HG03097 (cell line): ENCODE measurements at regions not wholly inside any gene's neighbourhood (a gene's known extent, or its start where the extent isn't known, plus 50 kb on each side); places are given as distances from the start of the nearest gene placed in this dataset.
A peak's percentile ranks its signal among the peaks of the same experiment; 100 is the strongest.

ENCODE experiments used
- ATAC-seq: cut with Tn5 transposase; IDR thresholded peaks from one replicate; pipeline ENCODE4 v1.9.1; 2021; ENCODE audit not compliant: unreplicated experiment, low FRiP score

DNA sequence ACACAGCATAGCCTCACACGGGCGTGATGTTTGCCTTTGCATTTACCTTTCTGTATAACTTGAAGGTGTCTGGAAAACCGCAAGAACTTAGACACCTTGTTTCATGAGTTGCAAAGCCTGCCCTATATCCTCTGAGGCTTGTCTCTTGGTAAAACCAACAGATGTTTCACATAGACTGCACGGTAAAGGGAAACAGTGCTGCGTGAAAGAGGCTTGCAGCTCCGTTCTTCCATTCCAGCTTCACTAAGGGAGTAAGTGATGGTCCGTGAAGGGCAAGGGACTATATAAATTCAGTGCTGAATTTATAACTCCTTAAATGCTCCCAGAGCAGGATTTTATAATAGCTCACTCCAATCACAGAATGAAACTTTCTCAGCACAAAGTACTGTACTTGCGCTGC is 360.5 kb downstream of the SOX11 start:
- no peak for ATAC-seq

GRCh38 chr2:6053743-6054142 is 361.6 kb downstream of the SOX11 start:
- no peak for ATAC-seq

DNA sequence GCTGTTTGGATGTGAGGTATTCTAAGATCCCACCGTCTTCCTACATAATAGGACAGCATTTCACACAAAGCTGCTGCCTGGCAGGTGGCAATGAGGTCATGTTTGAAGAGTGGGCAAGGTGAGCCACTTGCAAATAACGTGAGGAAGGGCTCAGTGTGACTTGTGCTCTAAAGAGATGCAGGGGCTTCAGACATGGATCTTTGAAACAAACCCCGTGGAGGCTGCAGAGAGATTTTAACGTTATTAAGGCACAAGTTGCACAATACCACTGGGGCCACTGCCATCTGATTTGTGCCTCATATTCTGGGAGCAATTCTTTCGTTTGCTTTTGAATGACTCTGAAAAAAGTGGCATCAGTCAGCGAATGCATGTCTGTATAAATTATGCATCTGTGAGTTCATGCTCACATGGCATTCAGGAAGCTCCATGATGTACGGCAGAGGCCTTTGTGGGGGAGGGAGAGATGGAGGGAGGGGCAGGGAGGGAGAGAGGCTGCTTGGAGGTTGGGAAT is 362.0 kb downstream of the SOX11 start:
- no peak for ATAC-seq

DNA sequence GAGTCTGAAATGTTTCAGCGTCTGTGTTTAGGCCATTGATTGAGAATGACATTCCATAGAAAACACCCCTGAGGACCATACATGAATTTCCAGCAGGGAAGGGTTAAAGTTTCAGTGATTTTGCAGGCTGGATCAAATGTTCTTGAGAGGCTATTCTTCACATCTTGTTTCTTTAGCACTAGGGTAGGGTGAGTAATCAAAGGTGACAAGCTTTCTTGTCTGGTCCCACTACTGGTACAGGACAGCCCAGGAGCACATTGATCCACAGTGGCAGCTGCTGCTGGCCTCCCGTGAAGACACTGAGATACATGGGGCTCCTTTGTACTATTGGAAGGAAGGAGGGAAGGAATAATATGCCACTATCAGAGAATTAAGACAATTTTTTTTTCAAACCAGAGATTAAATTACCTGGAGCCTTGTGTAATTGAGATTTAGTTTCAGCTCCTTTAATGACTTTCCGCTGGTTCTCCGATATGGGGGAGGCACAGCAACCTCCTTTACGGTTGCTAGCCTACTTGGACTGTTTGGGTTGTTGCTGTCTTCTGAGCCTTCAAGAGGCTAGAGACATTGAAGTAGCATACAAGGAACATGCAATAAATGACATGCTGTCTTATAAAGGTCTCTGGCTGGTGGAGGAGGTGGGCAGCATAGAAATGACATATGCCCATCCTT is 368.9 kb downstream of the SOX11 start:
- ATAC-seq, result no peak

- ATAC-seq, result no peak
These were observed 372.6 kb downstream of the SOX11 start for GRCh38 chr2:6064757-6065156.

GRCh38 chr2:6065703-6066102 is 373.5 kb downstream of the SOX11 start:
- no peak for ATAC-seq

GRCh38 chr2:6067089-6067488 is 374.9 kb downstream of the SOX11 start:
- no peak for ATAC-seq

DNA sequence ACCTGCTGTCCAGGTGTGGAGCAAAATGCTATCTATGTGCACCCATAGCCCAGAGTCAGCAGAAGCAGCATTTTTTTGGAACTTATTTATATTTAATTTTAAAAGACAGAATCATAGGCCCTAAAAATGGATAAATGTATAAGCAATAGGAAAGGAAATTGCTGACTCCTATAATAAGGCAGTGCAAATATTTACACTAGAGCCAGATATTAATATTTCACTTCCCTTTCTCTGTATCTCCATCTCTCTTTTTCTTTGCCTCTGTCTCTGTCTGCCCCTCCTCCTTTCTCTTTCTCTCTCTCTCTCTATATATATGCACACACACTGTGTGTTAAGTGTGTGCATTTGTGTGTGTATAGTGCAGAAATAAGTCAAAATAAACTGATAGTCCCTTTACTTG is 375.6 kb downstream of the SOX11 start:
- ATAC-seq, result no peak

- no peak for ATAC-seq
These were observed 376.2 kb downstream of the SOX11 start for GRCh38 chr2:6068429-6068828.

DNA sequence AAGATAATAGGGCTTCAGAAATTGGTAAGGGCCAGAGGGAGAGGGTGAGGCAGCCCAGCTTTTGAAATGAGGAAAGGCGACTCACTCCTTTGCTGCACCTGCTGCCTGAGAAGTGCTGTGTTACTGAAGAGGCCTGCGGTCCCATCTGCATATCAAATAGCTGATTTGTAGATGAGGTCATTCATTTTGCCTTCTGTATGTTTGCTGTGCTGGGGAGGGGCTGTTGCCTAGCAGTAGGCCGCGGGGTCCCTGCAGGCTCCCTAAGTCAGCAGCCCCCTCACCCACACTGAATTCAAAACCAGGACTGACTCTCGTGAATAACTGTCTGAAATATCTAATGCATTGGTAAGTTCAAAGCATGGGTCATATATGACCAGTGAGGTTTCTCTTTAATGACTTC is 377.2 kb downstream of the SOX11 start:
- ATAC-seq, result no peak

DNA sequence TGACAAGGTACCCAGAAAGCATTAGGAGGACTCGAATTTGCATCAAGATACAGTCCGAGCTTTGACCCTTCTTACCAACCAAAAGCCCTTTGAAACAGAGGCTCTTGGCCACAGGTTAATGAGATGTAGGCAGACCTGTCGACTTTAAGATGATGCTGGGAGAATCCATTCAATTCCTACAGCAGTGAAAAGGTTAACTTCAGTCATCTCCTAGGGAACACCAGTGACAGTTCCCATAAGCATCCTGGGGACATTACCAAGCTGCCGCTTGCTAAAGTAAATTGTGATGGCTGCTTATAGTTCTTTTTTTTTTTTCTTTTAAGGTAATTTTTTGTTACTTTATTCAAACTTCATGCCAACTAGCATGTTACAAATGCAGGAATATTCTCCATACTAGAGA is 379.3 kb downstream of the SOX11 start:
- ATAC-seq, result no peak

GRCh38 chr2:6072276-6072675 is 380.1 kb downstream of the SOX11 start:
- ATAC-seq, result no peak

DNA sequence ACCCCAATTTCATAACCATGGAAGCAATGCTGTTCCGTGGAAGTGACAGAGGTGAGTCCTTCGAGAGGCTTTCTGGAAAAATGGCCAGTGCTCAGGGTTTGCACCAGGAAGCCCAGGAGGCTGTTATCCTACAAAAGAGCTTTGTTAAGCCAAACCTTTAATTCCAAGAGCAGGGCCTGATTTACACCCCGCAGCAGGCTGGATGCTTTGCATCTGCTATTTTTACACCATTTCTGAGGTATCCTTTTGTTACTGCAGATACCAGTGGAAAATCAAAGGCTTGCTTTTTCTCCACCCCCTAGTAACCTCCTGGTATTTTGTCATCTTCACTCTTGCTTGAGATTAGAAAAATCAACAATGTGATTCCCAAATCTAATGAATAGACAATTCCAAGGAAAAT is 380.6 kb downstream of the SOX11 start:
- no peak for ATAC-seq

GRCh38 chr2:6073191-6074088 is 381.3 kb downstream of the SOX11 start:
- ATAC-seq, result peak; percentile 53

DNA sequence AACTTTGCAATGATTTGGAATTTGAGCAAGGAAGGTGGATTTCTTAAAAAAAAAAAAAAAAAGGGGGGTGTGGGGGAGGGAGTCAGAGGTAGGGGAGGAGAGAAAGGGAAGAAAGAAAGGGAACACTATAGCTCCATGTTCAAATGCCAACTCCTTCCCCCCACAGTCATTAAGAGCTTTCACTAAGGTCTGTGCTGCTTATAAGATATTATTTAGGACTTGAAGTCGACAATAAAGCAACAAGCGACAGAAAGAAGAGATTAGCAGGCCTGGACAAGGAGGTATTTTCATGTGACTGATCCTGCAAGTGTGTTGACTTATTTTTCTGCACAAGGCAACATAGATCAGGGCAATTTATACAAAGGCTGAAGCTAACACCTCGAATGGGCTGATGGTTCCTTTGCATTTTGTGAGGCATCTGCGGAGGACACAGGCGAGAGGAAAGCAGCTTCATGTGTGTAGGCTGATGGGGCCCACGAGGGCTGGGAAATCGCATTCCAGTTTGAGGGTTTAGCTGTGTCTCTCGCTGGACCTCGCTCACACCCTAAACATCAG is 382.0 kb downstream of the SOX11 start:
- ATAC-seq, result no peak

DNA sequence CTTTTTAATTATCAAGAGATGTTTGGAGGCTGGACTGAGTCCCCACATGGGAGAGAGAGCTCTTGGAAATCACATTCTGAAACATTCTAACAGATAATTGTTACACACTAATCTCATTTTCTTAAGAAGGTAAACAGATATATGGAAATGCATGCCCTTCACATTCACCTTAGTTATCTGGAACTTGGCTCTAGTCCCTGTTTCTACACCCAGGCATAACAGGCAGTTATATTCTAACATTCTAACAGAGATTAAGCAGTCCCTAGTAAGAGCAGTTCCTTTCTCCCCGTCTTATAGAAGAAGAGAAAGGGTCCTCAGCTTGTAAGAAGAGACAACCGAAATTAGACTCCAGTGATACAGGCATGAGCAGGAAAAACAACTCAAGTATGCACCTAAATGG is 385.4 kb downstream of the SOX11 start:
- no peak for ATAC-seq

GRCh38 chr2:6078414-6078813 is 386.2 kb downstream of the SOX11 start:
- no peak for ATAC-seq

DNA sequence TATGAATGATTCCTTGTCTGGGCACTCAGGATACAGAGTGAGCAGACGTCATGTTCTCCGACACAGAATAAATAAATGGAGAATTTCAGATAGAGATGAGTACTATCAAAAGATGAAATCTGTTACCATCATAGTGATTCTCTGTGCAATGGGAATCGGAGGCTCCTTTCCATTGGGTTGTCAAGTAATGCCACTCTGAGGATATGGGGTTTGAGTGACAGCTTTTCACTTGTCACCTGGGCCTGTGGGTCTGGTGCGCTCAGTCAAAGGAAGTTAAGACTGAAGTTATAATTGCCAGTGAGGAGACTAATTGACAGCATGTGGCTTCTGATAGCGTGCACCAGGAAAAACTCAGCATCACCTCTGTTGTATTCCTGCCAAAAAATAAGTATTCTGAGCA is 387.2 kb downstream of the SOX11 start:
- ATAC-seq, result no peak

GRCh38 chr2:6080932-6081753 is 389.0 kb downstream of the SOX11 start:
- ATAC-seq, result no peak

DNA sequence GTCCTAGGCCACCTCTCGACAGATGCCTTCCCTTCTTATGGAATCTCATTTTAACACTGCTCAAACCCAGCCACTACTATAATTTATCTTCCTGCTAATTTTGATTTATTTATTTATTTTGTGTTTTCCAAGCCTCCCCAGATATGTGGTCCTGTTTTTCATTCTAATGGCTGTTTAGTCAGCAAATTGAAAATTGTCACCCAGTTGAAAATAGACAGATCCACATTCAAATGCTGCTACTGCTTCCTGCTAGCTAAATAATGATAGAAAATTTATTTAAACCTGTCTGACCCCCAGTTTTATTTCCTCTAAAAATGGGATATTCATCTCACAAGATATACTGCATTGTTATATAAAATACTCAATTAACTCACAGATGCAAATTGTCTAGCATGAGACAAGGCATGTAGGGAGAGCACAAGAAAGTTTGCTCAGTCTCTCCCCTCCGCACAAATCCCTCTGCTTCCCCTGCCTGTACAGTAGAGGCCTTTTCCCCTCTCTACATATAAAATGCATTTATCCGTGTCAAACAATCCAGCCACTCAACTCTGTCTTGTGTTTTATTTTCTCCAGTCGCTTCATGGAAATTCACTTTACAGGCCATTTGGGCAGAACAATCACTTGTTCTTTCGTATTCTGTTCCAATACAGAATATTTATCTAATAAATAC is 389.9 kb downstream of the SOX11 start:
- no peak for ATAC-seq
